NT2/D1 (cell line): ENCODE measurements at regions not wholly inside any gene's neighbourhood (a gene's known extent, or its start where the extent isn't known, plus 50 kb on each side); places are given as distances from the start of the nearest gene placed in this dataset.

Experiments used
- SUZ12 ChIP-seq: IDR thresholded peaks from 2 replicates; pipeline ENCODE4 v1.6.1; 2011; ENCODE audit not compliant: insufficient read length, insufficient read depth; ENCODE audit errors: extremely low read depth
- YY1 ChIP-seq: IDR thresholded peaks from 2 replicates; pipeline ENCODE4 v1.6.1; 2011; ENCODE audit not compliant: insufficient read length, insufficient read depth
- ZNF274 ChIP-seq: IDR thresholded peaks from 2 replicates; pipeline ENCODE4 v1.6.1; 2011; ENCODE audit warnings: mild to moderate bottlenecking, low read depth, low read length

DNA sequence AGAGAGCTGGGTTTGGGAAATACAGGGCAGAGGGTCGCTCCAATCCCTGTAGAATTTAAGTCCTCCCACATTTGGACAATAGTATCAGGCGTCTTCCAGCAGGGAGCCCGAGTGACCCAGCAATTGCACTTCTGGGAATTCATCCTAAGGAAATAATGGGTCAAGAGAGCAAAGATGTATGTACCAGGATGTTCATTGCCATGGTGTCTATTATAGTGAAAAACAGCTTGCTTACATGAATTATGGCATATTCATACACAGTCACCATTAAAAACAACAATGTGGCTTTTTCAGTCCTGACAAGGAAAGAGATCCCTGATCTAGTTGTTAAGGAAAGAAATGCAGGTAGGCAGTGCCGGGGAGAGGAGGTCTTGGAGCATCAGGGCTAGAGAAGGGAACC is 167.7 kb downstream of the PJA1 start:
- TF ChIP-seq YY1 (no peak), SUZ12 (no peak), ZNF274 (no peak)
